GM19238 (cell line): ENCODE measurements at regions not wholly inside any gene's neighbourhood (a gene's known extent, or its start where the extent isn't known, plus 50 kb on each side); places are given as distances from the start of the nearest gene placed in this dataset.
"Not testable (repeated sequence)": the region's sequence is repeated elsewhere in the genome, so short reads cannot be mapped to it uniquely, and the experiment has no call there.

Experiments used
- DNase-seq: peaks from one replicate; pipeline ENCODE4 v3.0.0; 2011; ENCODE audit warnings: low spot score; ENCODE audit not compliant: insufficient read length

DNA sequence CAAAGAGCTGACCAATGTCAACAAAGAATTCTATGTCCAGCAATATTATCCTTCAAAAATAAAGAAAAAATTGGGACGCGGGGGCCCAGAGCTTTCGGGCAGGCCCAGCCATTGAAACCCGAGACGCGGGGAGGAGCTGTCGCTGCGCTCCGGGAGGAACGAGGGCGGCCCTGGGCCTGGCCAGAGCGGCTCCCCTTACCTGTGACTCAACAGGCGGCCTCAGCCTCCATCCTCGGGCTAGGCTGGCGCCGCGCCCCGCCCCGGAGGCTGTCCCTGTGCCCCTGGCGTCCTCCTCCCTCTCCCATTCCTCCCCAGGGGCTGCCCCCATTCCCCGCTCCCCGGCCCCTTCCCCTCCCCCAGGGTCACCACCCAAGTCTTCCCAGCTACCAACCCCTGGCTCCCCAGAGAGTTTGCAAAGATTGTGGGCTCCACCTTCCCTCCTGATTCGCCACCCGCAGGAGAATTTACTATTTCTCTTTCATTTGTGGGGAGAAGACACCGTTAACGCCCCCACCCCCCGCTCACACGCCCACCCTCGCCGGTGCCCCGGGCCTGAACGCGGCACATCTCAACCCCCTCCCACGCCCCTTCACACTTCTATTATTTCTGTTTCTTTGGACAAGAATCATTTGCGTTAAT, 127.9 kb downstream of the ARRDC4 start:
- not testable (repeated sequence) for DNase-seq

DNA sequence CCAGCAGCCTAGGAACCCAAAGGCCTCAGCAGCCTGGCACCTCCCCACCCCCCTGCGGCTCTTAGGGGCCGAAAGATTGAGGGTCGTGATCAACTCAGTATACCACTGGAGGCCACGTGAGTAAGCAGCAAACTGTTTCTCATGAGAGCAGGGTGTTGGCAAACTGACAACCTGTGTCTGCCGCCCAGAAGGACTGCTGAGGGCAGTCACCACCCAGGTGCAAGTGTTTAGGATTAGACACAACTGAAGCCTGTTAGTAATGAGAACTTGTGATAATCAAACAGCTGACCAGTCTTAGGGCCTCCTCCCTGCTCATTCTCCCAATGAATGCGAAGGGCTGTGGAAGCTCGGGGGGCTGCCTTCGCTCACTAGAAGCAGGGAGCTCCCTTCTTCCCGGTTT, 128.8 kb downstream of the ARRDC4 start:
- DNase-seq, result not testable (repeated sequence)

GRCh38 chr15:98097986-98098385, 137.5 kb downstream of the ARRDC4 start:
- DNase-seq, result not testable (repeated sequence)

- DNase-seq, result not testable (repeated sequence)
Measured at GRCh38 chr15:98100606-98101005, 140.1 kb downstream of the ARRDC4 start.

- no peak for DNase-seq
Measured at GRCh38 chr15:98103570-98103969, 143.1 kb downstream of the ARRDC4 start.

GRCh38 chr15:98104386-98105151, 144.1 kb downstream of the ARRDC4 start:
- not testable (repeated sequence) for DNase-seq

DNA sequence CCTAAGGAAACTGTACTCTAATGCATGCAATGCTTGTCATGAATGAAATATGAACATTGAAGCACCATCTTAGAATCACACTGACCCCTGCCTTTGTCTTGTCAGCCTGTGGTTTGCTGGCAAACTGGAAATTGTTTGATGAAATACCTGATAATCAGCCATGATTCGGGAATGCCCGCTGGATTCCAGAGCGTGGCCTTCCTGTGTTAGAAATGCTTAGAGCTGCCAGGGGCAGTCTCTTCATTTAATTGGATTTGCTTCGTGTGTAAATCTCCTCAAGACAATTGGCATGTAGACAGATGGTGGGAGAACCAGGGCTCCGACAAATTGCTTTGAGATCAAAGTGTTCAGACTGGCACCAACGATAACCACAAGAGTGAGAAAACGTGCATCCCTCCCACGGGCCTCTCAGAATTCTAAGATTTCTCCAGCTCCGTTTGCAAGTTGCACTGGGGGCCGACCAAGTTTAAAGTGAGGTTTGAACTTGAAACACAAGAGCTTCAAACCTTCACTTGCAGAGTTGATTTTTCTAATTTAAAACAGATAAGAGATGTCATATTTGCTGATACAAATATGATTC, 146.2 kb downstream of the ARRDC4 start:
- DNase-seq, result not testable (repeated sequence)

- no peak for DNase-seq
Measured at GRCh38 chr15:98111806-98112205, 151.3 kb downstream of the ARRDC4 start.

- DNase-seq, result no peak
Measured at GRCh38 chr15:98113327-98113726, 152.8 kb downstream of the ARRDC4 start.

- no peak for DNase-seq
Measured at GRCh38 chr15:98120561-98120960, 160.1 kb downstream of the ARRDC4 start.

DNA sequence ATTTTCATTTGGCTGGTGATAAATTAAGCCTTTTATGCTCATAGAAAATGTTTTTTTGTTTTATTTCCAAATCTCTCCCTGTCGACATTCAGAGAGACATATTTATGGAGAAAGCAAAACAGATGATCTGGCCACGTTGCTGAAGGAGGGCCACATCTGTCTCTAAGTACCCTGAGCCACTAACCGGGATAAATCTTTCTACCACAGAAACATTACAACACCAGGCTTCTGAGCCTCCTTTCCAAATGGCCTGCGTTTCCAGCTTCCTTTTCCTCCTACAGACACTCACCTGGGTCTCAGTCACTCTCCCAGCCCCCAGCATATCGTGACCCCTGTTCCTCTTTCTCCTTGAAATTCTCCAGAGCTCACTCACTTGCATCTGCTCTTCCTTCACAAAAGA, 161.0 kb downstream of the ARRDC4 start:
- DNase-seq, result no peak

GRCh38 chr15:98121957-98122356, 161.5 kb downstream of the ARRDC4 start:
- no peak for DNase-seq

DNA sequence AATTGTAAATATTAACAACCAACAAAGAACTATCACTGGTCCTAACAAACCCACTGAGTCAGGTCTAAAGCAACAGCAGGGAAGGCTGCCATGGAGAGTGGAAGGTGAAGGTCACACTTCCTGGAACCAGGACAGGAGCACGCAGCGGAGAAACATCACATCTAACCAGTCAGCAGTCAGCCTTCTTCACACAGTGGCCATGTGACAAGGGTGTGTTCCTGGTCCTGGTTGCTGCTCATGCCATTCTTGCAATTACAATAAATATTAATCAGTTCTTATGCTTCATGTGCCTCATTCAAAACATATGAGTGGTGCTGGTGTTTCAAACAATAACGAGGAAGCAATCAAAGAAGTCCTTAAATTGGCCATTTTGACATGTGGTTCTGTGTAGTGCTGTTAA, 162.8 kb downstream of the ARRDC4 start:
- no peak for DNase-seq

DNA sequence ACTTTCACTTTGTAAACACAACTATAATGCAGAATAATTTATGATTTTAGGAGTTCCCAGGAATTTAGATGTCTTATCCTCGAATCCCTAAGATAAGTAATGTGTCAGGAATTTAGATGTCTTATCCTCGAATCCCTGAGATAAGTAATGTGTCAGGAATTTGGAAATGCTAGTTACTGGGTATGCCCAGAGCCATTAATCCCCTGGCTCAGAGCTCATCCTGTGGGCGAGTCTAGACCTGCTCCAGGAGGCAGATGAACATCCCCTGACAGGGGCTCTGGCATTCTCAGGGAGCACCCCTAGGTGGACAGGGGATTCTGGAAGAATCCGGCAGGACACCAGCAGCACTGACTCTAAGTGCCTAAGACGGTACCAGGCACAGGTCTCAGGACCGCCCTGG, 163.3 kb downstream of the ARRDC4 start:
- DNase-seq, result no peak

DNA sequence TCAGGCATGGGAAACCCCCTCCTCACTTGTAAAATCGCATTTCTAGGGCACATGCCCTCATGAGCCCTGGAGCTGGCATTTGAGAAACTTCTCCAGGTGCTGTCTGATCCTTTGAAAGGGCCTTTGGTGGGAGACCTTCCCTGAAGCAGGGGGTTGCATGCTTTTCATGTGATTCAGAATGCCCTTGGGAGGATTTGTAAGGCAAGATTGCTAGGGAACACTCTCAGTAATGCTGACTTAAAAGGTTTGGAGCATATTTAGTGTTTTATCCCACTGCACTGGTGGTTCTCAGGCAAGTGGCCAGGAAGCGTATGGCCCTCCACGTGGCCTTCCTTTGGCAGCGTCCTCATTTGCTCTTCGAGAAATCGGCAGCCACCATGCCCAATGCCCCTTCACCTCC, 164.1 kb downstream of the ARRDC4 start:
- no peak for DNase-seq

DNA sequence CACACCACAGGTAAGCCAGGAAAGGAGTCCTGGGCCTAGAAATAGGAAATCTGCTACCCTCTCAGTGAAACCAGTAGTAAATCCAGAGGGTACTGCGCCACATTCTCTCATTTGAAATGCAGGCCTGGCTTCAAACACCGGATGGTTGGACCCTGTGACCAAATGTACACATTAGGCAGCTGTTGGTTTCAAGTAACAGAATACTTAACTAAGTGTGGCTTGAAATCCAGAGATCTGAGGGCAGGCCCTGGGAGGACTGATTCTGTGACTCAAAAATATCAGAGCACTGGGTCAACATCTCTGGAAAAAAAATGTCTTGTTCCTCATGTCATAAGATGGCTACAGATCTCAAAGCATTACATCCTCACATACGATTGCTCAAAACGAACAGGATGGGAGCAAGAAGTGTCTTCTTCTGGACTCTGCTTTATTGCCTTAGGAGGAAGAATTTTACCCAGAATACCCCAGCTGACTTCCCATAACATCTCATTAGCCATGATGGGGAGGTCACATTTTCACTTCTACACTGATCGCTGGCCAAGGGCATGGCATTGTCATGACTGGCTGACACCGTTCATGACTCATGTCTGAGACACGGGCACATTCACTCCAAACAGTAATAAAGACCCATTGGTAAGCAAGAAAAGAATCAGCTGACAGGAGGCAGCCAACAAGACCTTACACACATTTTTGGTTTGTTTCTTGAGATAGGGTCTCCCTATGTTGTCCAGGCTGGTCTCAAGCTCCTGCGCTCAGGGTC, 166.0 kb downstream of the ARRDC4 start:
- DNase-seq, result no peak

- no peak for DNase-seq
Measured at GRCh38 chr15:98127586-98127985, 167.1 kb downstream of the ARRDC4 start.

- DNase-seq, result no peak
Measured at GRCh38 chr15:98131924-98132323, 171.4 kb downstream of the ARRDC4 start.

DNA sequence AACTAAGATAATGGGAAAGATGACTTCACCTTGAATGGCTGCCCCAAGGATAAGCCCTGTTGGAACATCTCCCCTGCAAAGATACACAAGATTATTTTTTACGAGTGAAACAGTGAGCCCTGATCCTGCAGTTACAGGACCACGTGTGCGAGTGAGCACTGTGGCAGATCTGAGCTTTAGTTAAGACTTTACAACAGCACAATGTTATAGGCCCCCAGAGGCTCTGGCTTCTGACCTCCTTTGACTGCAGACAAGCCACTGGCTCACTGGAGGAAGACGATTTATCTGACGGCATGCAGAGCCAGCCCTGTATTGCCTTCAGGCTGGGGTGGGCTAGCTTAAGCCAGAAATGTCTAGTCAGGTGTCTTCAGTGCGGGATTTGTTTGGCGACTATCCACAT, 174.4 kb downstream of the ARRDC4 start:
- DNase-seq, result no peak

DNA sequence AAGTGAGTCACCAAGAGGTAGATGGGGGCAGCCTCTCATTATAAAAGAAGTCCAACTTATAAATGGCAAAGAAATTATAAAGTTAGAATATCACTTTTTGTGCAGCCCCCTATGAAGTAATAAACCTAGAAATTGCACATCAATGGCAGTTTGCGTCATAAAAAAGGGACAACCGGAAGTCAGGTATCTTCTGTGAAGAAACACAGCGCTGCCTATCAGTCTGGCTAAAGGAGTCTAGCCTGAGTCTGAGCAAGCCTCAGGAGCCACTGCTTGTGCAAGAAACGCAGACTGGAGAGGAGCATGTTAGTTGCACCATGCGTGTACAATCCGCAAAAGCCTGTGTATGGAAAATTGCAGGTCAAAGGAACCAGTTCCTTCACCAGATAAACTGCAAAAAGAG, 178.4 kb downstream of the ARRDC4 start:
- no peak for DNase-seq

- DNase-seq, result no peak
Measured at GRCh38 chr15:98139337-98139736, 178.8 kb downstream of the ARRDC4 start.

- no peak for DNase-seq
Measured at GRCh38 chr15:98142572-98142971, 182.1 kb downstream of the ARRDC4 start.
